ENCODE measurements at regions not wholly inside any gene's neighbourhood (a gene's known extent, or its start where the extent isn't known, plus 50 kb on each side); places are given as distances from the start of the nearest gene placed in this dataset.

GRCh38 chr1:170265234-170265633, 119.5 kb downstream of the NTMT2 start:
- no peak for TF ChIP-seq CTCF (IDR thresholded peaks at IDR 0.05)
- TF ChIP-seq POLR2A (IDR thresholded peaks at IDR 0.05) = no peak
- TF ChIP-seq EP300 (IDR thresholded peaks at IDR 0.05) = no peak

Measured in tibial nerve (tissue), 4 donors.